HG03139 (cell line): ENCODE measurements at regions not wholly inside any gene's neighbourhood (a gene's known extent, or its start where the extent isn't known, plus 50 kb on each side); places are given as distances from the start of the nearest gene placed in this dataset.

Experiments
- ATAC-seq: cut with Tn5 transposase; IDR thresholded peaks from one replicate; pipeline ENCODE4 v1.9.1; 2021; ENCODE audit not compliant: unreplicated experiment

DNA sequence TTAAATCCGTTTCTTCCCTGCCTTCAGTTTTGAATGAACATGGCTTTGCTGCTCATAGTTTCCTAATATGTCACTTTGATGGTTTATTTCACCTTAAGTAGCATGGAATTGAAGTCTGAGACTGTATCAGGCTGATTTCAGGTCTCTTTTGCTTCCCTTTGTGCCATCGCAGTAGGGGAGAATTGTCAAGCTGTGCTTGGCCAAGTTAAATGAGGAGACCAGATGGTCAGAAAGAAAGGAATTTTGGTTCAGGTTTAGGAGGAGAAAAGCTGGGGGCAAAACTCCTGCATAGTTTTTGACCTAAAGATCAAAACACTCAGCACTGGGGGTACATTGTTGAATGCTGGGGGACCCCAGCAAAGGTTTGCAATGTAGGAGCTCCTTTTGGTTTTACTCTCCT, 398.4 kb downstream of the NUAK1 start:
- ATAC-seq = no peak

DNA sequence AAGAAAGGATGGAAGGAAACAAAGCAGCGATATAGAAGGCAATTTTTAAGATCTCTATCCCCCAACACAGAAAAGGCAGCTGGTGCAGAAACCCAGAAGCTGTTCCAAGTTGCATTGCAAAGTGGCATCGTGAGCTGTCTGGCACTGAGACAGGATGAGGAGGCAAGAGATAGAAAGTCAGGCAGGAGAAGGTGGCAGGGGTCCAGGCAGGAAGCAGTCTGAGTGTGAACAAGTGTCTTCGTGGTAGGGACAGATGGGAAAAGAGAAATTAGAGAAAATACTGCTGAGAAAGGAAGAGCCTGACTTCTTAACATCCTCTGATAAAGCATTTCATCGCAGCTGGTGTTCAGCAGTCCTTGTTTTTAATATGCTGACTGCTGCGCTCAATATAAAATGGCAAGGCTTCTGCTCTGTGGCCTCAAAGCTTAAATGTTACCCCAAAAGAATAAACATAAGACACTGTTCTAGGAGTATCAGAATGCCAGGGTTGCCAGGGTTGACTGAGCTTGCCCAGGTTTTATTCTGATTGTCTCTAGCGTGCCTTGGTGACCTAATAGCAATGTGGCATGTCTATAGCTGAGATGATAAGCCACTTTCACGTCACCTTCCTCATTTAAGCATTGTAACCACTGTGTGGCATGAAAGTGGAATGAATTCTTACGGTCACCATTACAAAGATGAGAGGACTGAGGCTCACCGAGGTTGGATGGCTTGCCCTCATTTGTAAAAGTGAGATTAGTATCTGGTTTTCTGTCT, 397.6 kb downstream of the NUAK1 start:
- no peak for ATAC-seq

DNA sequence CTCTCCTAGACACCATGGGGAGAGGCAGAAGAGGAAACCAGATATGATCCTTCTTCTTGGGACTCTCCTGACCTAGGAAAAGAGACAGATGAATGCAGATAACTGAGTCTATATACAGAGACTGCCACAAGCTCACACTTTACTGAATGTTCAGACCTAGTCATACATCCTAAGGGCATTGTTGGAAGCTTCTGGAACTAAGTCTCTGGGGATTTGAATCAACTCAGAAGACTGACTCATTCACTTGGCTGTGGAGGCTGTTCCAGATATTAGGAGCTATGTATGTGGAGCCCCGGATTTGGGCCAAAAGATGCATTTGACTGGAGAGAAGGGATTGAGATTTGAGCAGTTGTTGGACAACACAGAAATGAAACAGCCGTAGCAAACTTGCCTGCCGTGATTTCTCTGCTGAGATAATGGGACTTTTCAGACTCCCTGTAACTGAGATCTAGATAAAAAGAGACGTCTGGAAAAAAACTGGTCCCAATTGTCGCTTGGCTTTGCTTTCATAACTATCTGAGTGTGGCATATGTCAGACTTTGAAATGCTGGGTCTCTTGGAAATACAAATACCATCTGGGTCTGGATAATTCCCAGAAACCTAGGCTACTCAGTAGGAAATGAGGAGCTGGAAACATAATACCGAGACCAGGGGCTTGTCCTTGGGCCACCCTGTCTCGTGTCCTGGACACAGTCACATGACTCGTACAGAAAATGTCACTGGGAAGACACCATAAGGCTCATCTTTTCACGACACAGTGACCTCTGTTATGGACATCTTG, 396.8 kb downstream of the NUAK1 start:
- no peak for ATAC-seq

GRCh38 chr12:105742567-105742874, 396.2 kb downstream of the NUAK1 start:
- ATAC-seq = no peak

DNA sequence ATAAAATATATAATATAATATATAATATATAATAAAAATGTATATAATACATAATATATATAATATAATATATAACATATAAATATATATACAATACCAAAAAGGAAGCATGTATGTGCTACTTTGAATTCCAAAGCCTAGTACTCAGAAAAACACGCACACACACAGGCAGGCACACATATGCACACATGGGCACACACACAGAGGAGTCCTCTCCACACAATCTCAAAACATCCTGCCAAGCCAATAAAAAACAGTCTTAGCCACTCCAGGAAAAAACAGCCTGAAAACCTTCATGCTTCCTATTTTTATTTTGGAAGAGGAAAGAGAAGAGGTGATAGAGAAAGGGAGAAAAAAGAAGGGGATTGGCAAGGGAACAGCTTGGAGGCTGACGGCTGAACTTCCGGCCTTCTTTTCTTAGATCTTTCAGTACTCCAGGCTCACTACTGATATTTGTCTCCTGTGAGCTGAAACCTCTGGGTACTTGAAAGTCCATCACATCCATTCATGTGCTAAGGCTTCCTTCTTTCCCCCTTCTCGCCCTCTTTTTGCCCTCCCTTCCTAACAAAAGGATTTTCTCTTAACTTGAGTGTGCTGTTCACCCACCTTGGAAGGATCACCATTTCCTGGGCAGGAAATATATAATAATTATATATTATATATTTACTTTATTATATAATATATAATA, 394.2 kb downstream of the NUAK1 start:
- ATAC-seq = no peak

GRCh38 chr12:105745811-105746210, 392.9 kb downstream of the NUAK1 start:
- no peak for ATAC-seq

GRCh38 chr12:105748806-105749600, 389.8 kb downstream of the NUAK1 start:
- ATAC-seq = no peak

DNA sequence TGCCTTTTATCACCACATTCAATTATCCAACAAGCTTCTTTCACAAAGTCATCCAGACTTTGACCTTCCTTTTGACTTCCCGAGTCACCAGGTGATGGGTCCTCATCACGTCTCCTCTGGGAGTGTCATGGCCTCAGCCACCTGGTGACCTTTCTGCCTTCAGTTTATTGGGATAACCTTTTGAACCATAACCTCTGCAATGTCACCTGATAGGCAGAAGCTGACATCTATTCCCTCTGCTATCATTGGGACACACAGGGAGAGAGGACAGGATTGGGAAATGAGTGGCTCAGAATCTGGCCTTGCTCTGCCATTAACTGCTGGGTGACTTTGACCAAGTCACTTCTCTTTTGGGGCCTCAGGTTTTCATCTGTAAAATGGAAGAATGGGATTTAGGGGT, 388.7 kb downstream of the NUAK1 start:
- ATAC-seq = no peak

DNA sequence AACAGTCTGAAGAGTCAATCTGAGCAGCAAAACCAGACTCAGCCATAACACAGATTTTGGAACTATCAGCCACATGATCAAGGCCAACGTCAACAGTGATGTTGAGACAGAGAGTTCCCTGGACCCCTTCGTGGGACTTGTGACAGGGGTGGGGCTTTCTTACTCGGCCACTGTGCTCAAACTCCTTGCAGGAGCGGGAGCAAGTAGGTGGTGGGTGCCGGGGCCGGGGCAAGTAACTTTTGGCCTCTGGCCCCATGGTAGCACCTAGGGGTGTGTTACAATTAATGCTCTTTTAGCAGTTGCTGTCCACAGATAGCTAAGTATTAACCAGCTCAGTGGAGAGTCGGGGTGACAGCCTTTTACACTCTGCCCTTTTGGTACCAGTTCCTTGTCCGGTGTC, 384.4 kb downstream of the NUAK1 start:
- no peak for ATAC-seq

DNA sequence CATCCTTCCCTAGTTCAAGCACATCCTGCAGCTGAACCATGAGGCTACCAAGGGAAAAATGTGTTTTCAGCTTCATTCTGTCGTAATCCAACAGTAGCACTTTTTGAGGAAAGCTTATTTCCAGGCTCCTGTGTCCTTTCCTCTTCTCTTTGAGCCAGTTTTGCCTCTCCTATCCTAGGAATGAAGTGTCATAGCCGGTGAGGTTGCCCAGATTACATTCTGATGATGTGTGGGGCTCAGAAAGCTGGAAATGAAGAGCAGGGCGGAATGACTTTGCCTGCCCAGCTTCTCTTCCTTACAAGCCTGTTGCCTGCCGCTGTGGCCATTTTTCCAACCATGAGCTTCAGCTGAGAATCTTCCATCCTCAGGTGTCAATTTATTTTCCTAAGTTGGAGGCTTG, 381.8 kb downstream of the NUAK1 start:
- ATAC-seq = no peak

DNA sequence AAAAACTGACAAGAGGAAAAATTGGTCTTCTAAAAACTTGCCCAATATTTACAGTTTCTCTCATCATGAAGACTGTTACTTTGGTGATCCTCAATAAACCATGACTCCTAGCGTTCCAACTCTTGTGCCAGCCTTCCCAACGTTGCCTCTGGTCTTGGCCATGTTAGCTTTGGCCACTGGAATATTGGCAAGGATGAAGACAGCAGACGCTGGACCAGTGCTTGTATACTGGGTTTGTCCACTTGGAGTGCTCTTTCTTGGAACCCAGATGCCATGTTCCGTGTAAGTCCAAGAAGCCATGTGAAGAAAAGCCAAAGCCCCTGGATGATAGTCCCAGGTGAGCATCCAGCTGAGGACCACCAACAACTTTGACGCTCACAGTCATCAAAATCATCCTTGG, 379.6 kb downstream of the NUAK1 start:
- no peak for ATAC-seq

DNA sequence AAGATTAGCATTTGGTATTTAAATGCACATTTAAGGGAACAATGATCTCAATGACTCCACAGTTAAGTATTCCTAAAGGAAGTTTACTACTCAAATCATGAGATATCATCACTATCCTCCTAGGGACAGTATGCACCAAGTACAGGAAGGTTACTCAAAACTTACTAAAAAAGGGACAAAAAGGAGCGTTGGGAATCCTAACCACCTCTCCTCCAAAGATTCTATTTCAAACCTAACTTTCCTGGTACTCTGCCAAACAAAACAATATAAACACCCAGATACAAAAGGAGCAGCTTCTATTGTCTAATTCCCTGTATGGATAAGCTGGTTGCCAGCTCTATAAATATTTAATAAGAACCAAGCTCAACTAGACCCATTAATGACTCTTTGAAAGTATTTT, 377.7 kb downstream of the NUAK1 start:
- no peak for ATAC-seq

DNA sequence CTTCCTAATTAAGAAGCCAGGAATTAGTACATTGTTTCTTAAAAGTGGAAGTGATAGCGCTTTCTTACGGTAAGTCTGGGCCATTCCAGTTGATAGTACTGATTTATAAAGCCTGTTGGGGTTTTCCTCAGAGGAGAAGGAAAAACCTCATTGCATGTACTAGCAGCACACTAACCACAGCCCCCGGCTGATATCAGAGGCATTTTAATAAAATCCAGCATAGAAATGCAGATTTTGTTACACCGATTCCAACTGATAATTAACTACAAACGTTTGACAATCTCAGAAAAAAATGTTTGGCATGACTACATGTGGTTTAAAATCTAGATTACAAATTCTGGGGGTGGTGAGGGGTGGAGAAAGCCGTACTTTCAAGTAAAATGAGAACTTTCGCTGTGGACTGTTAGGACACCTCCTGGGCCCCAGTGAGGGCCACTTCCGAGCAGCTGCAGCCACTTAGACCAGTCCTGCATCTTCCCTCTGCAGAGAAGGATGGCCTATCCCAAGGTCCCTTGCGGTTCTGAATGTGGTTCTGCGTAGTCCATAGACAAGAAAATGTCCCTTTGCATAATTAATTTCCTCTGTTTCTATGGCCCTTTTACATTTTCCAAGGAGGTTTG, 374.4 kb downstream of the NUAK1 start:
- no peak for ATAC-seq

GRCh38 chr12:105765053-105766014, 373.4 kb downstream of the NUAK1 start:
- ATAC-seq = no peak

- ATAC-seq = no peak
Measured at GRCh38 chr12:105766029-105766428, 372.7 kb downstream of the NUAK1 start.

GRCh38 chr12:105769486-105769885, 369.3 kb downstream of the NUAK1 start:
- ATAC-seq = no peak

DNA sequence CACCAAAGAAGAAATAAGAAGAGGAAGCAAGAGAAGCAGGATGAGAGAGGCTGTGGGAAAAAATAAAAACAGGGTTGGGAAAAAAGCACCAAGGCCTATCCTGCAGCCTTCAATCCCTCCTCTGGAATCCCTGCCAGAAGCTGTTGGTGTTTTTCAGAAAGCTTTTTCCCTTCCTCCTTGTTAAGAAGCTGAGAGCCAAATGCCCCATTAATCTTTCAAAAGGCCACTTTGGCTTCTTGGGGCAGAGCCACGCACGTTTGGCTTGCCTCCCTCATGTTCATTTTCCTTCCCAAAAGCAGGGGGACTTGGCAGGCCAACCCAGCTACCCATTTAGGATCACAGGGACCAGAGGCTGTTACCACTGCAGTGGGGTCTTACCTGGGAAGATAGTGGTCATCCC, 365.3 kb downstream of the NUAK1 start:
- ATAC-seq = no peak

GRCh38 chr12:105774037-105774436, 364.7 kb downstream of the NUAK1 start:
- no peak for ATAC-seq

- no peak for ATAC-seq
Measured at GRCh38 chr12:105775343-105775742, 363.4 kb downstream of the NUAK1 start.
